ENCODE measurements at regions not wholly inside any gene's neighbourhood (a gene's known extent, or its start where the extent isn't known, plus 50 kb on each side); places are given as distances from the start of the nearest gene placed in this dataset.
"Not testable (repeated sequence)": the region's sequence is repeated elsewhere in the genome, so short reads cannot be mapped to it uniquely, and the experiment has no call there.

GRCh38 chr4:146058531-146058930 lies 117.0 kb upstream of the LSM6 start:
- TF ChIP-seq, protein P1, sequence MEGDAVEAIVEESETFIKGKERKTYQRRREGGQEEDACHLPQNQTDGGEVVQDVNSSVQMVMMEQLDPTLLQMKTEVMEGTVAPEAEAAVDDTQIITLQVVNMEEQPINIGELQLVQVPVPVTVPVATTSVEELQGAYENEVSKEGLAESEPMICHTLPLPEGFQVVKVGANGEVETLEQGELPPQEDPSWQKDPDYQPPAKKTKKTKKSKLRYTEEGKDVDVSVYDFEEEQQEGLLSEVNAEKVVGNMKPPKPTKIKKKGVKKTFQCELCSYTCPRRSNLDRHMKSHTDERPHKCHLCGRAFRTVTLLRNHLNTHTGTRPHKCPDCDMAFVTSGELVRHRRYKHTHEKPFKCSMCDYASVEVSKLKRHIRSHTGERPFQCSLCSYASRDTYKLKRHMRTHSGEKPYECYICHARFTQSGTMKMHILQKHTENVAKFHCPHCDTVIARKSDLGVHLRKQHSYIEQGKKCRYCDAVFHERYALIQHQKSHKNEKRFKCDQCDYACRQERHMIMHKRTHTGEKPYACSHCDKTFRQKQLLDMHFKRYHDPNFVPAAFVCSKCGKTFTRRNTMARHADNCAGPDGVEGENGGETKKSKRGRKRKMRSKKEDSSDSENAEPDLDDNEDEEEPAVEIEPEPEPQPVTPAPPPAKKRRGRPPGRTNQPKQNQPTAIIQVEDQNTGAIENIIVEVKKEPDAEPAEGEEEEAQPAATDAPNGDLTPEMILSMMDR (IDR thresholded peaks at IDR 0.05; ENCODE audit: control extremely low read depth, extremely low read depth, low read depth, missing control alignments), result no peak
- POLR2A ChIA-PET, result no interaction called here
- CTCF ChIA-PET, result interaction anchor here (2.1 to 3.1 kb wide), 3 partner anchors 8 to 36 kb away, joined by 14 to 16 read pairs (median 16); no protein-coding TSS in a partner anchor
- DNase-seq (ENCODE audit: extremely low spot score), result no peak

DNA sequence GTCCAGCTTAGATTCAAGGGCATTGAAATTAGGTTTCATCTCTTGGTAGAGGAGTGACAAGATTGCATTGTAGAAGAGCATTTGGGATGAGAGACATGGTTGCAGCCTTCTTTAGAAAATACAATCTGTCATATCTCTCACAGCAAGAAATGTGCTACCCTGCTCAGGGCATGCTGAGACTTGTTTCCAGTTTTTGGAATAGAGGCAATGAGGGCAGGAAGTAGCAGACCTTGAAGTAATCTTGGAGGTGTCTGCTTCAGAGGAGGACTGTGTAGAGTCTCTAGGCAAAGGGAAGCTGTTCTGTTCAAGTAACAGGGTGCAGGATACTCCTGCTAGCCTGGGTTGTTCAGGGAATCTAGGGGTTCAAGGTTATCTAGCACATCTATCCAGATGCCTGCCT lies 116.1 kb upstream of the ZNF827 start:
- no peak for DNase-seq (ENCODE audit: extremely low spot score)
- ChIA-PET POLR2A (no interaction called here), CTCF (interaction anchor here (0.9 kb wide), 1 partner anchor 23 kb away, joined by 3 read pairs; no protein-coding TSS in a partner anchor)
- TF ChIP-seq, protein P1 (IDR thresholded peaks at IDR 0.05; ENCODE audit: control extremely low read depth, extremely low read depth, low read depth, missing control alignments), result no peak

DNA sequence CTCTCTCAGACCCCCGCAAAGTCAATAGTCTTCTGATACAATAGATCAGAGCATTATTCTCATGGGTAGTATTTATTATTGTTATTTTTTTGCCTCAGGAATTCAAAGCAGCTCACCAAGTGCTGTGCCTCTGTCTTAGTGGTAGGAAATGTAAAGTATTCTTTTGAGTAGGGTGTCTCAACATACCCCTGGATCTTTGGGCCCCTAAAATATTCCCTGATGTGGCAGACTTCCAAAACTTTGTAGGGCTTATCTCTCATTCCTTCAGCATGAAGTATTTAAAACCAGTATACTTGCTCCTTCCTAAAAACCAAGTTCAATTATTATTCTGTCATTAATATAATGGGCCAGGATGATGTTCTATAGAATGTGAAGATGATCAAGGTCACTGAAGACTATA lies 115.3 kb upstream of the ZNF827 start:
- TF ChIP-seq, protein P1 (IDR thresholded peaks at IDR 0.05; ENCODE audit: control extremely low read depth, extremely low read depth, low read depth, missing control alignments), result no peak
- POLR2A ChIA-PET, result no interaction called here
- no peak for DNase-seq (ENCODE audit: extremely low spot score)
- CTCF ChIA-PET, result interaction anchor here (0.9 kb wide), 1 partner anchor 22 kb away, joined by 3 read pairs; no protein-coding TSS in a partner anchor

DNA sequence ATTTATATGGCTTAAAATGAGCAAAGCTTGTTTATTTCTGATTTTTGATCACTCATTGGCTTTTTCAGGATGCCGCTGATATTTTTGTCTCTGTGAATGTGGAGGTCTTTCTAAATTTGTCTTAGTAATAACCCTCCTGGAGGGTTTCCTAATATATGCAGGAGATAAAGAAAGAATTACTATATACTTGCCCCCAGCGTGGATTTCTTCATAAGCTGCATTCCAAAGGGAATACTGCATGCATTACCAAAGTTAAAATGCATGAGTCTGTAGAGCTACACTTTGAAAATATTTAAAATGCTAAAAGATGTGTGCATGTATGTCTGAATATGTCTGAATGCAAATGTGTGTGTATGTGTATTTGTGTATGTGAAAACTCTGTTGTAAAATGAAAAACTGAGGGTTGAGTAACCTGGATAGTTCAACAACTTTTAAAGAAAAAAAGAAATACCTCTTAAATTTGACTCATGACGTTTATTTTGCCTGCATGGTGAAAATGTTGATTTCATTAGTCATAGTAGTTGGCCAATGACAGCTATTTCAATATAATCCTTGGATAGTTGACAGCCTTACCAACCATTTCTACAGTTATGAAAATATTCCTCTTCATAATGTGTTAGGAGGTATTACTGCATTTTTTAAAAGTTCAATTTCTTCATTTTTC lies 113.2 kb upstream of the ZNF827 start:
- DNase-seq (ENCODE audit: extremely low spot score), result no peak
- TF ChIP-seq, protein P1 (IDR thresholded peaks at IDR 0.05; ENCODE audit: control extremely low read depth, extremely low read depth, low read depth, missing control alignments), result no peak
- ChIA-PET POLR2A (no interaction called here), CTCF (interaction anchor here (1.2 to 4.8 kb wide), 4 partner anchors 8 to 43 kb away, joined by 3 to 17 read pairs (median 10); no protein-coding TSS in a partner anchor)

DNA sequence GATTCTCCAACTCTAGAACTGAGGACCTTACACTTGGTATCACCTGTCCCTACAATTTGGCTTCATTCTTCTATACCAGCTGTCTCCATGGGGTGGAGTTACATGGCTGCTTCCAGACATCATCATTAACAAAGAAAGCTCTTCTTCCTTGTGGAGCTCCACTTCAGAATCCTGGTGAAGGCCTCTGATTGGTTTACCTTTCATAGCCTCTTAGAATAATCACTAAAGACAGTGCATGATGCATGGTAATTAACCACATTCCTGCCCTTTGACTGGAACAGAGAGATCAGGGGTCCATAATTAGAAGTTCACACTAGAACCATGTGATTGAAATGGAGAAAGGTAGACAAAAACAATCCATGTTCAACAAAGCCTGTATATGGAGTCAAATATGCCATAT lies 112.6 kb upstream of the ZNF827 start:
- TF ChIP-seq, protein P1 (IDR thresholded peaks at IDR 0.05; ENCODE audit: control extremely low read depth, extremely low read depth, low read depth, missing control alignments), result no peak
- CTCF ChIA-PET, result interaction anchor here (1.0 to 4.8 kb wide), 7 partner anchors 9 to 90 kb away, joined by 3 to 17 read pairs (median 4); no protein-coding TSS in a partner anchor
- no peak for DNase-seq (ENCODE audit: extremely low spot score)
- POLR2A ChIA-PET, result no interaction called here

GRCh38 chr4:146049802-146050201 lies 111.2 kb upstream of the ZNF827 start:
- ChIA-PET POLR2A (no interaction called here), CTCF (interaction anchor here (1.0 to 4.8 kb wide), 6 partner anchors 10 to 46 kb away, joined by 3 to 17 read pairs (median 4); no protein-coding TSS in a partner anchor)
- TF ChIP-seq, protein P1 (IDR thresholded peaks at IDR 0.05; ENCODE audit: control extremely low read depth, extremely low read depth, low read depth, missing control alignments), result no peak
- peak; percentile 54 for DNase-seq (ENCODE audit: extremely low spot score)

DNA sequence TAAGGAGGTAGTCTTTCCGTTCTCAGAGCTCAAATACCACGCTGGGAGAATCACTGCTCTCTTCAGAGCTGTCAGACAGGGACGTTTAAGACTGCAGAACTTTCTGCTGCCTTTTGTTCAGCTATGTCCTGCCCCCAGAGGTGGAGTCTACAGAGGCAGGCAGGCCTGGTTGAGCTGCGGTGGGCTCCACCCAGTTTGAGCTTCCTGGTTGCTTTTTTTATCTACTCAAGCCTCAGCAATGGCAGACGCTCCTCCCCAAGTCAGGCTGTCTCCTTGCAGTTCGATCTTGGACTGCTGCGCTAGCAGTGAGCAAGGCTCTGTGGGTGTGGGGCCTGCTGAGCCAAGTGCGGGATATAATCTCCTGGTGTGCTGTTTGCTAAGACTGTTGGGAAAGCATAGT lies 109.1 kb upstream of the ZNF827 start:
- CTCF ChIA-PET, result interaction anchor here (0.8 to 4.8 kb wide), 3 partner anchors 11 to 48 kb away, joined by 3 to 17 read pairs (median 4); no protein-coding TSS in a partner anchor
- POLR2A ChIA-PET; DNase-seq (ENCODE audit: extremely low spot score): not testable (repeated sequence)
